ENCODE measurements at regions not wholly inside any gene's neighbourhood (a gene's known extent, or its start where the extent isn't known, plus 50 kb on each side); places are given as distances from the start of the nearest gene placed in this dataset.

DNA sequence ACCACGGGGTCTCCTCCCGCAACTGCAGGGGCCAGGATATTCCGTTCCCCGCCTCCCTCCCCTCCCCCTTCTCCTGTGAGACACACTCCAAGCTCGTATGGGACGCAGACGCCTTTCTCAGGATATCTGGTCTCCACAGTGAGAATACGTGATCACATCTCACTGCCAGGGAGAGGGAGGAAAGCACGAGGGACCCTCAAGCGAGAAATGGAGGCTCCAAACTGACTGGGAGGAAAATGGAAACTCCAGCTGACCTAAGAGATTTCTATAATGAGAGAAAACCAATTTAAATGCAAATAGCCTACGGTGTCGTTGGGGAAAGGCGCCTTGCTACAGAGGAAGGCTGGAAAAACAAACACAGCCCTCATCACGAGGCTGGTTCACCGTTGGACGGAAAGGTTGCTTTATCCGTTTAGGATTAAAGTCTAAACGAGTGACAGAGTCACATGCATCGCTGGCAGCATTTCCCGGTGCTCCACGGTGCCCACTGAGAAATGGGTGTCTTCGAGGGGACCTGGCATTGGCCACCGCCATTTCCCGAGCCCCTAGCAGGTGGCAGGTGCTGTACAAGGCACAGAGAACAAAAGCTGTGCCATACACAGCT is 116.9 kb upstream of the CPEB4 start:
- CTCF ChIA-PET (ENCODE audit: partially characterized antibody), result interaction anchor here (1.0 to 1.4 kb wide), 3 partner anchors 16 to 154 kb away, joined by 3 to 5 read pairs (median 4); no protein-coding TSS in a partner anchor
- Histone ChIP-seq H3K9ac (replicated peaks in 1 of 4; ENCODE audit: extremely low read depth in 1 of 4, low read depth in 3 of 4, low read length in 3 of 4) (no peak overlapping the region), H3K4ac (replicated peaks; ENCODE audit: insufficient read length, low read depth, low read length) (no peak overlapping the region), H3K4me1 (replicated peaks in 1 of 4; ENCODE audit: control insufficient read depth in 3 of 4, insufficient read depth in 4 of 4, low read length in 3 of 4) (peaks cover 3 to 7% (median 7%) of the 10 kb centered on the region in 4 experiments; a peak in 5 of 7 replicates), H2AK5ac (ENCODE audit: low read depth, low read length) (no peak overlapping the region), H2AFZ (ENCODE audit: low read length) (peak overlapping the region; percentile 94), H3K27ac (ENCODE audit: low read depth, low read length) (peak overlapping the region; percentile 8; the same call in 1 of the 2 replicates), H3K14ac (ENCODE audit: insufficient read length) (no peak overlapping the region), H2BK12ac (ENCODE audit: low read depth, low read length) (no peak overlapping the region; the same call in 1 of the 2 replicates), H3K27me3 (replicated peaks in 1 of 4; ENCODE audit: control insufficient read depth in 3 of 4, extremely low read depth in 1 of 4, insufficient read depth in 3 of 4, low read length in 3 of 4) (no peaks in the 10 kb centered on the region; a peak in 2 of 7 replicates), H3K56ac (replicated peaks; ENCODE audit: insufficient read length, low read depth, low read length) (no peak overlapping the region), H4K20me1 (replicated peaks in 1 of 2; ENCODE audit: control insufficient read depth in 1 of 2, insufficient read depth in 2 of 2, low read length in 2 of 2) (no peaks in the 10 kb centered on the region), H2BK20ac (ENCODE audit: low read length) (peak overlapping the region; percentile 73; the same call in 1 of the 2 replicates), H3K18ac (ENCODE audit: extremely low read depth, low read length) (no peak overlapping the region; the same call in 1 of the 2 replicates), H3K9me3 (ENCODE audit: insufficient read depth in 2 of 2, low read depth in 1 of 2, low read length in 1 of 2) (no peaks in the 10 kb centered on the region), H3K4me3 (ENCODE audit: extremely low read depth in 1 of 4, insufficient read depth in 2 of 4, low read depth in 3 of 4, low read length in 4 of 4) (no peak overlapping the region), H3K23ac (ENCODE audit: insufficient read length) (no peak overlapping the region), H4K8ac (ENCODE audit: extremely low read depth, insufficient read depth, low read length) (peak overlapping the region; percentile 87; the same call in 1 of the 2 replicates), H3K4me2 (ENCODE audit: insufficient read depth in 1 of 2, low read depth in 2 of 2, low read length in 2 of 2) (peak overlapping the region; percentile 12 to 24; a peak in 3 of 4 replicates), H3K23me2 (ENCODE audit: low read depth, low read length) (no peaks in the 10 kb centered on the region; the same call in 1 of the 2 replicates), H3K36me3 (ENCODE audit: control insufficient read depth in 2 of 4, insufficient read depth in 4 of 4, low read length in 3 of 4) (no peaks in the 10 kb centered on the region), H4K91ac (replicated peaks; ENCODE audit: insufficient read length, low read length) (no peak overlapping the region), H3K79me2 (ENCODE audit: control insufficient read depth in 1 of 2, insufficient read depth in 2 of 2, low read length in 2 of 2) (no peaks in the 10 kb centered on the region), H3K79me1 (ENCODE audit: low read depth, low read length) (no peaks in the 10 kb centered on the region), H4K5ac (ENCODE audit: insufficient read length, low read depth, low read length) (no peak overlapping the region), H2BK120ac (replicated peaks; ENCODE audit: low read depth, low read length) (peak overlapping the region; percentile 4), H2BK5ac (ENCODE audit: low read depth, low read length) (no peak overlapping the region), H2BK15ac (ENCODE audit: low read length) (peak overlapping the region; percentile 73; the same call in 1 of the 2 replicates)
- 61% methylated on average over 24 of the region's 24 CpGs; no CpG with 5 or more reads in 1 of the 2 experiments for WGBS, 2 experiments (ENCODE audit: extremely low coverage in 1 of 2, insufficient coverage in 1 of 2, insufficient read length in 1 of 2, insufficient replicate concordance in 2 of 2, low coverage in 1 of 2, low lambda C conversion rate in 2 of 2, missing lambda C conversion rate in 1 of 2)
- POLR2A ChIA-PET (ENCODE audit: partially characterized antibody), result interaction anchor here (1.4 kb wide), 1 partner anchor 202 kb away, joined by 3 read pairs; no protein-coding TSS in a partner anchor
- DNase-seq (ENCODE audit: low read depth in 1 of 2, low spot score in 2 of 2) (no peak), FAIRE-seq (no peak)
- no peak for TF ChIP-seq SIX5 (IDR thresholded peaks at IDR 0.05; ENCODE audit: low read depth, low read length)
- TF ChIP-seq, protein P1, sequence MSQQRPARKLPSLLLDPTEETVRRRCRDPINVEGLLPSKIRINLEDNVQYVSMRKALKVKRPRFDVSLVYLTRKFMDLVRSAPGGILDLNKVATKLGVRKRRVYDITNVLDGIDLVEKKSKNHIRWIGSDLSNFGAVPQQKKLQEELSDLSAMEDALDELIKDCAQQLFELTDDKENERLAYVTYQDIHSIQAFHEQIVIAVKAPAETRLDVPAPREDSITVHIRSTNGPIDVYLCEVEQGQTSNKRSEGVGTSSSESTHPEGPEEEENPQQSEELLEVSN (IDR thresholded peaks at IDR 0.05), result no peak; the same call in 1 of the 2 replicates
- no peak for TF ChIP-seq NRF1 (IDR thresholded peaks at IDR 0.05; ENCODE audit: low read depth, low read length)
- TF ChIP-seq, protein P2, sequence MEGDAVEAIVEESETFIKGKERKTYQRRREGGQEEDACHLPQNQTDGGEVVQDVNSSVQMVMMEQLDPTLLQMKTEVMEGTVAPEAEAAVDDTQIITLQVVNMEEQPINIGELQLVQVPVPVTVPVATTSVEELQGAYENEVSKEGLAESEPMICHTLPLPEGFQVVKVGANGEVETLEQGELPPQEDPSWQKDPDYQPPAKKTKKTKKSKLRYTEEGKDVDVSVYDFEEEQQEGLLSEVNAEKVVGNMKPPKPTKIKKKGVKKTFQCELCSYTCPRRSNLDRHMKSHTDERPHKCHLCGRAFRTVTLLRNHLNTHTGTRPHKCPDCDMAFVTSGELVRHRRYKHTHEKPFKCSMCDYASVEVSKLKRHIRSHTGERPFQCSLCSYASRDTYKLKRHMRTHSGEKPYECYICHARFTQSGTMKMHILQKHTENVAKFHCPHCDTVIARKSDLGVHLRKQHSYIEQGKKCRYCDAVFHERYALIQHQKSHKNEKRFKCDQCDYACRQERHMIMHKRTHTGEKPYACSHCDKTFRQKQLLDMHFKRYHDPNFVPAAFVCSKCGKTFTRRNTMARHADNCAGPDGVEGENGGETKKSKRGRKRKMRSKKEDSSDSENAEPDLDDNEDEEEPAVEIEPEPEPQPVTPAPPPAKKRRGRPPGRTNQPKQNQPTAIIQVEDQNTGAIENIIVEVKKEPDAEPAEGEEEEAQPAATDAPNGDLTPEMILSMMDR (IDR thresholded peaks at IDR 0.05; ENCODE audit: control extremely low read depth in 1 of 3, insufficient read depth in 1 of 3, low read depth in 1 of 3, low read length in 3 of 3), result no peak
- no peak for TF ChIP-seq HDAC2 (IDR thresholded peaks at IDR 0.05; ENCODE audit: borderline replicate concordance in 1 of 2, low read depth in 2 of 2, low read length in 2 of 2)
- peak; percentile 33; the same call in 1 of the 2 replicates for TF ChIP-seq RBBP5 (IDR thresholded peaks at IDR 0.05; ENCODE audit: borderline replicate concordance, low read depth, low read length)
- TF ChIP-seq MAX (IDR thresholded peaks at IDR 0.05), result 0 out of 2 replicates have a peak, but pooled peaks have one; percentile 6
- no peak for TF ChIP-seq SRF (IDR thresholded peaks at IDR 0.05; ENCODE audit: low read depth, low read length)
